Nephron (organoid): ENCODE measurements at regions not wholly inside any gene's neighbourhood (a gene's known extent, or its start where the extent isn't known, plus 50 kb on each side); places are given as distances from the start of the nearest gene placed in this dataset.

ENCODE experiments used
- H3K27ac Mint-ChIP-seq, 3 experiments: 2 replicates each; pipeline ENCODE4 v1.8.0; 2020; ENCODE audit warnings: mixed read lengths in 3 of 3, mild to moderate bottlenecking in 2 of 3, moderate library complexity in 1 of 3
- H3K27me3 Mint-ChIP-seq: 2 replicates; pipeline ENCODE4 v1.8.0; 2021; ENCODE audit warnings: low read depth, mild to moderate bottlenecking, moderate library complexity, mixed read lengths
- H3K36me3 Mint-ChIP-seq: 2 replicates; pipeline ENCODE4 v1.8.0; 2020; ENCODE audit warnings: low read depth, mixed read lengths
- H3K4me1 Mint-ChIP-seq: 2 replicates; pipeline ENCODE4 v1.8.0; 2020; ENCODE audit warnings: mixed read lengths
- H3K4me3 Mint-ChIP-seq, 3 experiments: 2 replicates each; pipeline ENCODE4 v1.8.0; 2020; ENCODE audit warnings: mild to moderate bottlenecking in 3 of 3, mixed read lengths in 3 of 3, moderate library complexity in 2 of 3
- H3K9me3 Mint-ChIP-seq: 2 replicates; pipeline ENCODE4 v1.8.0; 2020; ENCODE audit warnings: mixed read lengths
- CTCF ChIP-seq, 3 experiments: fragments of 200-600 bp; sonication (generic); IDR thresholded peaks; one replicate each; pipeline ENCODE4 v1.5.0; 2021; ENCODE audit warnings: antibody characterized with exemption in 3 of 3; ENCODE audit not compliant: unreplicated experiment in 3 of 3

- peaks cover 3% of the 10 kb centered on the region for H3K4me1 Mint-ChIP-seq
- peaks cover 3% of the 10 kb centered on the region for H3K27me3 Mint-ChIP-seq
- no peaks in the 10 kb centered on the region for H3K9me3 Mint-ChIP-seq
- H3K27ac Mint-ChIP-seq = no peak overlapping the region
- no peak overlapping the region for H3K4me3 Mint-ChIP-seq
- no peaks in the 10 kb centered on the region for H3K36me3 Mint-ChIP-seq
- TF ChIP-seq CTCF (IDR thresholded peaks at IDR 0.05; ENCODE audit: unreplicated experiment in 3 of 3) = no peak
These were observed 2020.7 kb upstream of the WWC1 start for GRCh38 chr5:166270712-166271111.

GRCh38 chr5:166276006-166276405 is 2015.4 kb upstream of the WWC1 start:
- H3K4me3 Mint-ChIP-seq = no peak overlapping the region
- no peak overlapping the region for H3K27ac Mint-ChIP-seq
- no peak for TF ChIP-seq CTCF (IDR thresholded peaks at IDR 0.05; ENCODE audit: unreplicated experiment in 3 of 3)
- H3K27me3 Mint-ChIP-seq = peaks cover 3% of the 10 kb centered on the region
- peaks cover 3% of the 10 kb centered on the region for H3K4me1 Mint-ChIP-seq
- no peaks in the 10 kb centered on the region for H3K36me3 Mint-ChIP-seq
- H3K9me3 Mint-ChIP-seq = peaks cover 3% of the 10 kb centered on the region

GRCh38 chr5:166279828-166280227 is 2011.6 kb upstream of the WWC1 start:
- no peaks in the 10 kb centered on the region for H3K36me3 Mint-ChIP-seq

GRCh38 chr5:166281433-166281832 is 2010.0 kb upstream of the WWC1 start:
- Mint-ChIP-seq H3K27me3 (no peaks in the 10 kb centered on the region), H3K4me3 (no peak overlapping the region), H3K4me1 (no peaks in the 10 kb centered on the region), H3K27ac (no peak overlapping the region), H3K9me3 (peaks cover 4% of the 10 kb centered on the region), H3K36me3 (no peaks in the 10 kb centered on the region)
- no peak for TF ChIP-seq CTCF (IDR thresholded peaks at IDR 0.05; ENCODE audit: unreplicated experiment in 3 of 3)

More at GRCh38 chr5:166279828-166280227, 2011.6 kb upstream of the WWC1 start:
- H3K27ac Mint-ChIP-seq = no peak overlapping the region
- H3K9me3 Mint-ChIP-seq = peaks cover 4% of the 10 kb centered on the region
- no peaks in the 10 kb centered on the region for H3K4me1 Mint-ChIP-seq
- H3K4me3 Mint-ChIP-seq = no peak overlapping the region
- no peak for TF ChIP-seq CTCF (IDR thresholded peaks at IDR 0.05; ENCODE audit: unreplicated experiment in 3 of 3)
- H3K27me3 Mint-ChIP-seq = no peaks in the 10 kb centered on the region

GRCh38 chr5:166282939-166283338 is 2008.5 kb upstream of the WWC1 start:
- no peak overlapping the region for H3K27ac Mint-ChIP-seq
- no peaks in the 10 kb centered on the region for H3K4me1 Mint-ChIP-seq
- H3K36me3 Mint-ChIP-seq = no peaks in the 10 kb centered on the region
- H3K4me3 Mint-ChIP-seq = no peak overlapping the region
- no peaks in the 10 kb centered on the region for H3K27me3 Mint-ChIP-seq
- TF ChIP-seq CTCF (IDR thresholded peaks at IDR 0.05; ENCODE audit: unreplicated experiment in 3 of 3) = no peak
- peaks cover 4% of the 10 kb centered on the region for H3K9me3 Mint-ChIP-seq

GRCh38 chr5:166285361-166285760 is 2006.1 kb upstream of the WWC1 start:
- Mint-ChIP-seq H3K4me3 (no peak overlapping the region), H3K27ac (no peak overlapping the region), H3K27me3 (no peaks in the 10 kb centered on the region), H3K9me3 (peaks cover 4% of the 10 kb centered on the region), H3K36me3 (no peaks in the 10 kb centered on the region), H3K4me1 (no peaks in the 10 kb centered on the region)
- no peak for TF ChIP-seq CTCF (IDR thresholded peaks at IDR 0.05; ENCODE audit: unreplicated experiment in 3 of 3)
